HepG2 (cell line): ENCODE measurements at regions not wholly inside any gene's neighbourhood (a gene's known extent, or its start where the extent isn't known, plus 50 kb on each side); places are given as distances from the start of the nearest gene placed in this dataset.

Experiments used
- ATAC-seq: fragments of 200-7000 bp; cut with Tn5 transposase; 3 replicates; pipeline ENCODE4 v1.9.1; 2020; ENCODE audit warnings: mild to moderate bottlenecking, moderate library complexity
- BruUV-seq: library from RNA; stranded (reverse); fragments of 400-500 nt; replicated peaks from 2 replicates; lab custom pipeline; 2021; lab: Mats Ljungman, UMichigan
- CTCF ChIA-PET: fragments of 300-600 bp; formaldehyde crosslinking; extraction: SDS; loops from one replicate; lab custom pipeline; 2021; ENCODE audit warnings: low total read pairs, inconsistent platforms, low intra/inter-chr PET ratio; lab: Yijun Ruan, JAX
- POLR2A ChIA-PET: fragments of 350-600 bp; sonication (Branson Sonifier 250); formaldehyde crosslinking; loops from one replicate; lab custom pipeline; 2020; ENCODE audit warnings: antibody characterized with exemption, inconsistent platforms; lab: Yijun Ruan, JAX
- DNase-seq: peaks from one replicate; pipeline ENCODE4 v3.0.0-alpha.2; 2015; ENCODE audit warnings: low spot score
- FAIRE-seq: peaks from 3 replicates; lab custom pipeline; 2011; peaks lifted over from hg19 to GRCh38; lab: Jason Lieb, UNC
- H2AFZ ChIP-seq: one replicate; pipeline ENCODE4 v1.6.1; 2011; ENCODE audit warnings: low read length, inconsistent platforms
- H3K27ac ChIP-seq: fragments of 300-600 bp; 3 replicates; pipeline ENCODE4 v1.8.0; 2011; ENCODE audit warnings: mixed run types, mild to moderate bottlenecking, mixed read lengths, low read length, inconsistent platforms; ENCODE audit not compliant: insufficient read depth; ENCODE audit errors: extremely low read length
- H3K27me3 ChIP-seq, 2 experiments: fragments of 200-600 bp in 1 of 2; 2 replicates in 1 of 2; 3 replicates in 1 of 2; pipeline versions ENCODE4 v1.6.0 to v1.8.0; 2011; ENCODE audit warnings: low read length in 2 of 2, mild to moderate bottlenecking in 2 of 2, moderate library complexity in 2 of 2, inconsistent platforms in 1 of 2; ENCODE audit not compliant: insufficient read depth in 2 of 2, control insufficient read depth in 1 of 2
- H3K36me3 ChIP-seq, 2 experiments: fragments of 200-600 bp in 1 of 2; replicated peaks in 1 of 2; 2 replicates in 1 of 2; 3 replicates in 1 of 2; pipeline versions ENCODE4 v1.5.1 to v1.8.0; 2011; ENCODE audit warnings: low read length in 2 of 2, inconsistent platforms in 1 of 2; ENCODE audit not compliant: insufficient read depth in 2 of 2, control insufficient read depth in 1 of 2
- H3K4me1 ChIP-seq: 2 replicates; pipeline ENCODE4 v1.5.1; 2012; ENCODE audit warnings: low read length, inconsistent platforms; ENCODE audit not compliant: insufficient read depth
- H3K4me2 ChIP-seq: 2 replicates; pipeline ENCODE4 v1.6.0; 2011; ENCODE audit warnings: low read depth, low read length, inconsistent platforms
- H3K4me3 ChIP-seq, 3 experiments: fragments of 200-600 bp in 1 of 3; sonication (generic), shearing (Covaris generic) in 1 of 3; replicated peaks in 1 of 3; 2 replicates each; pipeline ENCODE4 v1.5.1; 2011 to 2016; ENCODE audit warnings: low read length in 3 of 3, inconsistent platforms in 2 of 3, low read depth in 2 of 3, mild to moderate bottlenecking in 2 of 3, control low read depth in 1 of 3, mixed read lengths in 1 of 3; ENCODE audit not compliant: insufficient read depth in 1 of 3
- H3K79me2 ChIP-seq: one replicate; pipeline ENCODE4 v1.6.1; 2011; ENCODE audit warnings: low read length, inconsistent platforms; ENCODE audit not compliant: insufficient read depth
- H3K9ac ChIP-seq: 2 replicates; pipeline ENCODE4 v1.6.0; 2011; ENCODE audit warnings: mild to moderate bottlenecking, low read depth, low read length, inconsistent platforms; ENCODE audit not compliant: insufficient read depth
- H3K9me3 ChIP-seq: 2 replicates; pipeline ENCODE4 v1.5.1; 2012; ENCODE audit warnings: mild to moderate bottlenecking, low read length
- H4K20me1 ChIP-seq: 2 replicates; pipeline ENCODE4 v1.6.0; 2011; ENCODE audit warnings: inconsistent platforms, mild to moderate bottlenecking, low read length, moderate library complexity; ENCODE audit not compliant: insufficient read depth
- ATF1 ChIP-seq: IDR thresholded peaks from 2 replicates; pipeline ENCODE4 v1.6.1; 2016; ENCODE audit warnings: mild to moderate bottlenecking, control low read depth
- BRCA1 ChIP-seq: sonication (generic); formaldehyde crosslinking; IDR thresholded peaks from 2 replicates; pipeline ENCODE4 v1.4.0; 2020; ENCODE audit warnings: missing genetic modification reagents
- CREB1 ChIP-seq, 2 experiments: fragments of 450-650 bp in 1 of 2; IDR thresholded peaks; 2 replicates each; pipeline ENCODE4 v1.6.1; 2016 to 2017; ENCODE audit warnings: control low read depth in 1 of 2, mild to moderate bottlenecking in 1 of 2, missing compliant biosample characterization in 1 of 2, missing genetic modification characterization in 1 of 2
- CREM ChIP-seq, 2 experiments: sonication (generic) in 1 of 2; formaldehyde crosslinking in 1 of 2; IDR thresholded peaks; 2 replicates each; pipeline versions ENCODE4 v1.4.0 to v1.6.1; 2016 to 2020; ENCODE audit warnings: antibody characterized with exemption in 1 of 2, mild to moderate bottlenecking in 1 of 2, missing genetic modification reagents in 1 of 2
- DNMT1 ChIP-seq: sonication (generic); formaldehyde crosslinking; IDR thresholded peaks from 2 replicates; pipeline ENCODE4 v1.5.1; 2020; ENCODE audit warnings: mild to moderate bottlenecking, missing genetic modification reagents
- EP300 ChIP-seq, 3 experiments: sonication (generic) in 1 of 3; formaldehyde crosslinking in 1 of 3; IDR thresholded peaks; 2 replicates each; pipeline versions ENCODE4 v1.5.1 to v1.6.1; 2011 to 2020; ENCODE audit warnings: low read depth in 2 of 3, low read length in 2 of 3, borderline replicate concordance in 1 of 3, improper control_type of control experiment in 1 of 3, mild to moderate bottlenecking in 1 of 3, missing genetic modification reagents in 1 of 3, moderate library complexity in 1 of 3
- GFI1 ChIP-seq: sonication (generic); formaldehyde crosslinking; IDR thresholded peaks from 2 replicates; pipeline ENCODE4 v1.5.0; 2020; ENCODE audit warnings: missing genetic modification reagents, mild to moderate bottlenecking, borderline replicate concordance
- HNF4G ChIP-seq, 2 experiments: sonication (generic) in 1 of 2; formaldehyde crosslinking in 1 of 2; IDR thresholded peaks; 2 replicates each; pipeline versions ENCODE4 v1.4.0 to v1.6.1; 2011 to 2020; ENCODE audit warnings: borderline replicate concordance in 2 of 2, low read depth in 2 of 2, mild to moderate bottlenecking in 2 of 2, low read length in 1 of 2, missing genetic modification reagents in 1 of 2, moderate library complexity in 1 of 2
- JUNB ChIP-seq: sonication (generic); formaldehyde crosslinking; IDR thresholded peaks from 2 replicates; pipeline ENCODE4 v1.8.0; 2022; ENCODE audit warnings: missing genetic modification reagents, mild to moderate bottlenecking, borderline replicate concordance
- JUND ChIP-seq: sonication (generic); formaldehyde crosslinking; IDR thresholded peaks from 2 replicates; pipeline ENCODE4 v1.8.0; 2022; ENCODE audit warnings: mild to moderate bottlenecking, missing genetic modification reagents
- NFIB ChIP-seq: sonication (generic); formaldehyde crosslinking; IDR thresholded peaks from 2 replicates; pipeline ENCODE4 v1.9.0; 2021; ENCODE audit warnings: missing genetic modification reagents, mild to moderate bottlenecking, borderline replicate concordance
- WGBS: methylation state at CpG from one replicate; pipeline ENCODE4 v1.1.6; 2017; ENCODE audit warnings: low lambda C conversion rate; 5-methylcytosine and 5-hydroxymethylcytosine counted together
- in situ Hi-C: cut with HindIII; loops from 2 replicates; pipeline ENCODE4 v1.10.0; 2017; ENCODE audit warnings: low pct_unique_long_range_greater_than_20kb; ENCODE audit not compliant: extremely low pct_ligation_motif_present
- intact Hi-C: fragments of 100-400 bp; cut with micrococcal nuclease; formaldehyde crosslinking; loops from one replicate; pipeline ENCODE4 v1.10.0; 2022; ENCODE audit not compliant: unreplicated experiment
- TF ChIP-seq, protein P1 (sequence below): sonication (generic); formaldehyde crosslinking; IDR thresholded peaks from 2 replicates; pipeline ENCODE4 v1.8.0; 2022; ENCODE audit warnings: missing genetic modification reagents, low read depth, mild to moderate bottlenecking, borderline replicate concordance
- TF ChIP-seq, protein P2 (sequence below): sonication (generic); formaldehyde crosslinking; conservative IDR thresholded peaks from 2 replicates; pipeline ENCODE4 v1.4.0; 2020; ENCODE audit warnings: mild to moderate bottlenecking, missing genetic modification reagents, moderate library complexity
- TF ChIP-seq, protein P3 (sequence below): IDR thresholded peaks from 2 replicates; pipeline ENCODE4 v1.6.1; 2012; ENCODE audit warnings: low read length, improper control_type of control experiment

DNA sequence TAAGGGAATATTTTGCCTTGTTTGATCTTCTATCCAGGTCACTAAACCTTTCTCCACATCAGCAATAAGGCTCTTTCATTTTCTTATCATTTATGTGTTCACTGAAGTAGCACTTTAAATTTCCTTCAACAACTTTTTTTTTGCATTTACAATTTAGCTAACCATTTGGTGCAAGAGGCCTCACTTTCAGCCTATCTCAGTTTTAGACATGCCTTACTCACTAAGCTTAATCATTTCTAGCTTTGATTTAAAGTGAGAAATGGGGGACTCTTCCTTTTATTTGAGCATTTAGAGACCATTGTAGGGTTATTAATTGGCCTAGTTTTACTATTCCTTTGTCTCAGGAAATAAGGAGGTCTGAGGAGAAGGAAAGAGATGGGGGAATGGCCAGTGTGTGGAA, 250.5 kb downstream of the AUH start (continued):
- TF ChIP-seq GFI1 (CRISPR knock-in tag), result no peak
- TF ChIP-seq JUNB (CRISPR knock-in tag), result no peak
- no peak for TF ChIP-seq BRCA1 (CRISPR knock-in tag)

DNA sequence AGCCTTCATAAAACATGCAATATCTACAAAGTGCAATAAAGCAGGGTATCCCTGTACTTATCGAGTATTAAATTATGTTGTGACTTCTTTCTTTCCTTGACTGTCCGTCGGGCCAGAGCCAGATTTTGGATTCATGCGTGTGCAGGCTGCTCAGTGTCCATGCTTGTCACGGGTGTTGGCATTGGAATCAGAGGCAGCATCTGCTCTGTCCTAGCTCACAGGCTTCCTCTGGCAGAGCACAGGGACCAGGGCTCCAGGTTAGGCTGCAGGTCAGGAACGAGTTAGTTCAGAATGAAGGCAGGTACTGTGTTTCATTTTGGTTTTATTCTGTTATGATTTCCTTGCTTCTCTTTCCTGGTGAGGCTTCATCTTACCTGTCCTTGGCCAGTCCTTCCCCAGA, 249.8 kb downstream of the AUH start:
- Histone ChIP-seq H3K9ac (no peak overlapping the region), H3K79me2 (no peaks in the 10 kb centered on the region), H4K20me1 (no peaks in the 10 kb centered on the region), H3K27me3 (no peaks in the 10 kb centered on the region), H3K27ac (no peak overlapping the region), H3K4me3 (no peak overlapping the region), H2AFZ (no peak overlapping the region), H3K4me2 (no peak overlapping the region), H3K4me1 (peaks cover 24% of the 10 kb centered on the region), H3K36me3 (no peaks in the 10 kb centered on the region), H3K9me3 (peaks cover 11% of the 10 kb centered on the region)
- 90% methylated on average over 5 of the region's 6 CpGs for WGBS
- in situ Hi-C loops, result no loop called here
- intact Hi-C loops, result no loop called here
- ChIA-PET CTCF (no interaction called here), POLR2A (no interaction called here)
- BruUV-seq, result no TSS peak
- FAIRE-seq (no peak), ATAC-seq (no peak), DNase-seq (no peak)
- TF ChIP-seq, protein P1, sequence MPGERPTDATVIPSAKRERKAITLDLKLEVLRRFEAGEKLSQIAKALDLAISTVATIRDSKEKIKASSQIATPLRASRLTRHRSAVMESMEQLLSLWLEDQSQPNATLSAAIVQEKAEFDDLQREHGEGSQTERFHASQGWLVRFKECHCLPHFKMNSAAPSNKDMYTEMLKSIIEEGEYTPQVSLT (CRISPR knock-in tag), result no peak
- TF ChIP-seq JUND (CRISPR knock-in tag), result no peak
- TF ChIP-seq DNMT1 (CRISPR knock-in tag), result no peak
- no peak for TF ChIP-seq EP300 (IDR thresholded peaks at IDR 0.05; ENCODE audit: low read depth in 2 of 2, low read length in 2 of 2)
- no peak for TF ChIP-seq EP300 (CRISPR knock-in tag; IDR thresholded peaks at IDR 0.05; ENCODE audit: borderline replicate concordance)
- no peak for TF ChIP-seq CREM (IDR thresholded peaks at IDR 0.05)
- no peak for TF ChIP-seq CREM (CRISPR knock-in tag; IDR thresholded peaks at IDR 0.05)
- TF ChIP-seq CREB1 (IDR thresholded peaks at IDR 0.05), result no peak
- no peak for TF ChIP-seq CREB1 (CRISPR knock-in tag; IDR thresholded peaks at IDR 0.05)
- TF ChIP-seq, protein P2, sequence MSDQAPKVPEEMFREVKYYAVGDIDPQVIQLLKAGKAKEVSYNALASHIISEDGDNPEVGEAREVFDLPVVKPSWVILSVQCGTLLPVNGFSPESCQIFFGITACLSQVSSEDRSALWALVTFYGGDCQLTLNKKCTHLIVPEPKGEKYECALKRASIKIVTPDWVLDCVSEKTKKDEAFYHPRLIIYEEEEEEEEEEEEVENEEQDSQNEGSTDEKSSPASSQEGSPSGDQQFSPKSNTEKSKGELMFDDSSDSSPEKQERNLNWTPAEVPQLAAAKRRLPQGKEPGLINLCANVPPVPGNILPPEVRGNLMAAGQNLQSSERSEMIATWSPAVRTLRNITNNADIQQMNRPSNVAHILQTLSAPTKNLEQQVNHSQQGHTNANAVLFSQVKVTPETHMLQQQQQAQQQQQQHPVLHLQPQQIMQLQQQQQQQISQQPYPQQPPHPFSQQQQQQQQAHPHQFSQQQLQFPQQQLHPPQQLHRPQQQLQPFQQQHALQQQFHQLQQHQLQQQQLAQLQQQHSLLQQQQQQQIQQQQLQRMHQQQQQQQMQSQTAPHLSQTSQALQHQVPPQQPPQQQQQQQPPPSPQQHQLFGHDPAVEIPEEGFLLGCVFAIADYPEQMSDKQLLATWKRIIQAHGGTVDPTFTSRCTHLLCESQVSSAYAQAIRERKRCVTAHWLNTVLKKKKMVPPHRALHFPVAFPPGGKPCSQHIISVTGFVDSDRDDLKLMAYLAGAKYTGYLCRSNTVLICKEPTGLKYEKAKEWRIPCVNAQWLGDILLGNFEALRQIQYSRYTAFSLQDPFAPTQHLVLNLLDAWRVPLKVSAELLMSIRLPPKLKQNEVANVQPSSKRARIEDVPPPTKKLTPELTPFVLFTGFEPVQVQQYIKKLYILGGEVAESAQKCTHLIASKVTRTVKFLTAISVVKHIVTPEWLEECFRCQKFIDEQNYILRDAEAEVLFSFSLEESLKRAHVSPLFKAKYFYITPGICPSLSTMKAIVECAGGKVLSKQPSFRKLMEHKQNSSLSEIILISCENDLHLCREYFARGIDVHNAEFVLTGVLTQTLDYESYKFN (CRISPR knock-in tag), result no peak
- TF ChIP-seq ATF1 (CRISPR knock-in tag), result no peak
- TF ChIP-seq, protein P3, sequence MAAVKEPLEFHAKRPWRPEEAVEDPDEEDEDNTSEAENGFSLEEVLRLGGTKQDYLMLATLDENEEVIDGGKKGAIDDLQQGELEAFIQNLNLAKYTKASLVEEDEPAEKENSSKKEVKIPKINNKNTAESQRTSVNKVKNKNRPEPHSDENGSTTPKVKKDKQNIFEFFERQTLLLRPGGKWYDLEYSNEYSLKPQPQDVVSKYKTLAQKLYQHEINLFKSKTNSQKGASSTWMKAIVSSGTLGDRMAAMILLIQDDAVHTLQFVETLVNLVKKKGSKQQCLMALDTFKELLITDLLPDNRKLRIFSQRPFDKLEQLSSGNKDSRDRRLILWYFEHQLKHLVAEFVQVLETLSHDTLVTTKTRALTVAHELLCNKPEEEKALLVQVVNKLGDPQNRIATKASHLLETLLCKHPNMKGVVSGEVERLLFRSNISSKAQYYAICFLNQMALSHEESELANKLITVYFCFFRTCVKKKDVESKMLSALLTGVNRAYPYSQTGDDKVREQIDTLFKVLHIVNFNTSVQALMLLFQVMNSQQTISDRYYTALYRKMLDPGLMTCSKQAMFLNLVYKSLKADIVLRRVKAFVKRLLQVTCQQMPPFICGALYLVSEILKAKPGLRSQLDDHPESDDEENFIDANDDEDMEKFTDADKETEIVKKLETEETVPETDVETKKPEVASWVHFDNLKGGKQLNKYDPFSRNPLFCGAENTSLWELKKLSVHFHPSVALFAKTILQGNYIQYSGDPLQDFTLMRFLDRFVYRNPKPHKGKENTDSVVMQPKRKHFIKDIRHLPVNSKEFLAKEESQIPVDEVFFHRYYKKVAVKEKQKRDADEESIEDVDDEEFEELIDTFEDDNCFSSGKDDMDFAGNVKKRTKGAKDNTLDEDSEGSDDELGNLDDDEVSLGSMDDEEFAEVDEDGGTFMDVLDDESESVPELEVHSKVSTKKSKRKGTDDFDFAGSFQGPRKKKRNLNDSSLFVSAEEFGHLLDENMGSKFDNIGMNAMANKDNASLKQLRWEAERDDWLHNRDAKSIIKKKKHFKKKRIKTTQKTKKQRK, result no peak
- TF ChIP-seq HNF4G (IDR thresholded peaks at IDR 0.05; ENCODE audit: borderline replicate concordance, low read depth, low read length), result no peak
- no peak for TF ChIP-seq HNF4G (CRISPR knock-in tag; IDR thresholded peaks at IDR 0.05; ENCODE audit: borderline replicate concordance, low read depth)
- no peak for TF ChIP-seq NFIB
